Panc1 (cell line): ENCODE measurements at regions not wholly inside any gene's neighbourhood (a gene's known extent, or its start where the extent isn't known, plus 50 kb on each side); places are given as distances from the start of the nearest gene placed in this dataset.

Experiments
- ATAC-seq: fragments of 200-7000 bp; cut with Tn5 transposase; 2 replicates; pipeline ENCODE4 v1.9.1; 2020; ENCODE audit warnings: mild to moderate bottlenecking, moderate library complexity
- BruUV-seq: library from RNA; stranded (reverse); fragments of 400-500 nt; replicated peaks from 2 replicates; lab custom pipeline; 2021; lab: Mats Ljungman, UMichigan
- CTCF ChIA-PET: fragments of 300-600 bp; sonication (Branson Sonifier 250); formaldehyde crosslinking; loops from one replicate; lab custom pipeline; 2022; ENCODE audit warnings: antibody characterized with exemption; lab: Charles Lee
- POLR2A ChIA-PET: fragments of 300-600 bp; sonication (Branson Sonifier 250); formaldehyde crosslinking; loops from one replicate; lab custom pipeline; 2022; ENCODE audit warnings: antibody characterized with exemption; lab: Charles Lee
- DNase-seq: peaks from one replicate; pipeline ENCODE4 v3.0.0-alpha.2; 2010; ENCODE audit warnings: low read depth, low spot score
- H3K27ac ChIP-seq: 2 replicates; pipeline ENCODE4 v1.5.1; 2011; ENCODE audit warnings: mild to moderate bottlenecking, low read length, inconsistent platforms
- H3K27me3 ChIP-seq: fragments of 200-500 bp; sonication (Bioruptor generic); 2 replicates; pipeline ENCODE4 v1.6.0; 2014; ENCODE audit warnings: low read length, inconsistent platforms; ENCODE audit not compliant: control insufficient read depth, insufficient read depth
- H3K36me3 ChIP-seq: fragments of 200-500 bp; sonication (Bioruptor generic); 2 replicates; pipeline ENCODE4 v1.5.1; 2014; ENCODE audit warnings: inconsistent platforms, mild to moderate bottlenecking, low read length, moderate library complexity; ENCODE audit not compliant: control insufficient read depth, insufficient read depth
- H3K4me1 ChIP-seq: 2 replicates; pipeline ENCODE4 v1.5.1; 2011; ENCODE audit warnings: inconsistent platforms, mild to moderate bottlenecking, low read length, moderate library complexity; ENCODE audit not compliant: control insufficient read depth, insufficient read depth
- H3K4me3 ChIP-seq, 2 experiments: 2 replicates each; pipeline ENCODE4 v1.5.1; 2011 to 2012; ENCODE audit warnings: low read depth in 2 of 2, low read length in 2 of 2, mild to moderate bottlenecking in 2 of 2, inconsistent platforms in 1 of 2, moderate library complexity in 1 of 2
- H3K9me3 ChIP-seq: fragments of 200-500 bp; sonication (Bioruptor generic); 2 replicates; pipeline ENCODE4 v1.5.1; 2014; ENCODE audit warnings: low read depth, mild to moderate bottlenecking, inconsistent platforms, low read length, moderate library complexity; ENCODE audit not compliant: control insufficient read depth, insufficient read depth
- POLR2AphosphoS5 ChIP-seq: IDR thresholded peaks from 2 replicates; pipeline ENCODE4 v1.6.1; 2012; ENCODE audit warnings: mild to moderate bottlenecking, low read depth, low read length, moderate library complexity
- SIN3A ChIP-seq: IDR thresholded peaks from 2 replicates; pipeline ENCODE4 v1.6.1; 2012; ENCODE audit warnings: low read depth, mild to moderate bottlenecking, low read length, moderate library complexity, borderline replicate concordance; ENCODE audit not compliant: insufficient read depth
- TCF7L2 ChIP-seq: IDR thresholded peaks from 2 replicates; pipeline ENCODE4 v1.6.1; 2011; ENCODE audit warnings: mild to moderate bottlenecking, low read depth, low read length, inconsistent platforms
- in situ Hi-C: cut with HindIII; loops from 2 replicates; pipeline ENCODE4 v1.10.0; 2016; ENCODE audit warnings: low sequenced_read_pairs, low pct_unique_long_range_greater_than_20kb
- intact Hi-C: fragments of 100-400 bp; cut with micrococcal nuclease; formaldehyde crosslinking; loops from one replicate; pipeline ENCODE4 v1.10.0; 2022; ENCODE audit not compliant: unreplicated experiment
- TF ChIP-seq, protein P1 (sequence below): fragments of 450-650 bp; IDR thresholded peaks from 2 replicates; pipeline ENCODE4 v1.5.1; 2017; ENCODE audit warnings: mild to moderate bottlenecking
- TF ChIP-seq, protein P2 (sequence below), 2 experiments: IDR thresholded peaks; 2 replicates each; pipeline ENCODE4 v1.6.1; 2011 to 2012; ENCODE audit warnings: low read depth in 2 of 2, control low read depth in 1 of 2, low read length in 1 of 2, mild to moderate bottlenecking in 1 of 2, moderate library complexity in 1 of 2; ENCODE audit not compliant: insufficient read depth in 1 of 2

DNA sequence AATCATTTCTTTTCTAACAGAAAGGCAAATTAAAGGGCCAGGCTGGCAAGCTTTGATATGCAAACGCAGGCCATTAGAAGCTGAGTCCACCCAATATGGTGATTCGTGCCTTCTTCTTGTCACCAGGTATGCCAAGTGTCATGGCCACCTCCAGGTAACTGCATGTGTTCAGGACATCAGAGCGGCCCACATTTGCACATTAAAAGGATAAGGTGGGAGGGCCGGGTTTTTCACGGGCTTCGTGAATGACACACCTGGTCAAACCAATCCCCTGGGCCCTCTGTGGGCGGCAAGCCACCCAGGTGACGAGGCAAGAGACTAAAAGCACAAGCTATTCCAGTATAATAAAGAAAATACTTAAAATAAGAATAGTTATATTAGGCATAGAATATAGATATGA is 75.9 kb upstream of the TSPAN11 start:
- Histone ChIP-seq H3K4me3 (no peak overlapping the region), H3K9me3 (no peaks in the 10 kb centered on the region), H3K27ac (no peak overlapping the region), H3K27me3 (peaks cover 12% of the 10 kb centered on the region; the same call in 1 of the 2 replicates), H3K4me1 (no peaks in the 10 kb centered on the region), H3K36me3 (no peaks in the 10 kb centered on the region)
- ATAC-seq (no peak), DNase-seq (no peak)
- in situ Hi-C loops (no loop called here), intact Hi-C loops (loop anchor here (1.0 to 2.0 kb wide), 2 partner anchors 135 to 388 kb away; no protein-coding TSS in a partner anchor)
- CTCF ChIA-PET, result interaction anchor here (0.6 to 1.9 kb wide), 8 partner anchors 27 to 387 kb away, joined by 3 to 14 read pairs (median 4); no protein-coding TSS in a partner anchor
- no TSS peak for BruUV-seq
- no peak for TF ChIP-seq SIN3A
- TF ChIP-seq TCF7L2, result no peak
- no peak for TF ChIP-seq POLR2AphosphoS5
- TF ChIP-seq, protein P1, sequence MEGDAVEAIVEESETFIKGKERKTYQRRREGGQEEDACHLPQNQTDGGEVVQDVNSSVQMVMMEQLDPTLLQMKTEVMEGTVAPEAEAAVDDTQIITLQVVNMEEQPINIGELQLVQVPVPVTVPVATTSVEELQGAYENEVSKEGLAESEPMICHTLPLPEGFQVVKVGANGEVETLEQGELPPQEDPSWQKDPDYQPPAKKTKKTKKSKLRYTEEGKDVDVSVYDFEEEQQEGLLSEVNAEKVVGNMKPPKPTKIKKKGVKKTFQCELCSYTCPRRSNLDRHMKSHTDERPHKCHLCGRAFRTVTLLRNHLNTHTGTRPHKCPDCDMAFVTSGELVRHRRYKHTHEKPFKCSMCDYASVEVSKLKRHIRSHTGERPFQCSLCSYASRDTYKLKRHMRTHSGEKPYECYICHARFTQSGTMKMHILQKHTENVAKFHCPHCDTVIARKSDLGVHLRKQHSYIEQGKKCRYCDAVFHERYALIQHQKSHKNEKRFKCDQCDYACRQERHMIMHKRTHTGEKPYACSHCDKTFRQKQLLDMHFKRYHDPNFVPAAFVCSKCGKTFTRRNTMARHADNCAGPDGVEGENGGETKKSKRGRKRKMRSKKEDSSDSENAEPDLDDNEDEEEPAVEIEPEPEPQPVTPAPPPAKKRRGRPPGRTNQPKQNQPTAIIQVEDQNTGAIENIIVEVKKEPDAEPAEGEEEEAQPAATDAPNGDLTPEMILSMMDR, result no peak
- TF ChIP-seq, protein P2, sequence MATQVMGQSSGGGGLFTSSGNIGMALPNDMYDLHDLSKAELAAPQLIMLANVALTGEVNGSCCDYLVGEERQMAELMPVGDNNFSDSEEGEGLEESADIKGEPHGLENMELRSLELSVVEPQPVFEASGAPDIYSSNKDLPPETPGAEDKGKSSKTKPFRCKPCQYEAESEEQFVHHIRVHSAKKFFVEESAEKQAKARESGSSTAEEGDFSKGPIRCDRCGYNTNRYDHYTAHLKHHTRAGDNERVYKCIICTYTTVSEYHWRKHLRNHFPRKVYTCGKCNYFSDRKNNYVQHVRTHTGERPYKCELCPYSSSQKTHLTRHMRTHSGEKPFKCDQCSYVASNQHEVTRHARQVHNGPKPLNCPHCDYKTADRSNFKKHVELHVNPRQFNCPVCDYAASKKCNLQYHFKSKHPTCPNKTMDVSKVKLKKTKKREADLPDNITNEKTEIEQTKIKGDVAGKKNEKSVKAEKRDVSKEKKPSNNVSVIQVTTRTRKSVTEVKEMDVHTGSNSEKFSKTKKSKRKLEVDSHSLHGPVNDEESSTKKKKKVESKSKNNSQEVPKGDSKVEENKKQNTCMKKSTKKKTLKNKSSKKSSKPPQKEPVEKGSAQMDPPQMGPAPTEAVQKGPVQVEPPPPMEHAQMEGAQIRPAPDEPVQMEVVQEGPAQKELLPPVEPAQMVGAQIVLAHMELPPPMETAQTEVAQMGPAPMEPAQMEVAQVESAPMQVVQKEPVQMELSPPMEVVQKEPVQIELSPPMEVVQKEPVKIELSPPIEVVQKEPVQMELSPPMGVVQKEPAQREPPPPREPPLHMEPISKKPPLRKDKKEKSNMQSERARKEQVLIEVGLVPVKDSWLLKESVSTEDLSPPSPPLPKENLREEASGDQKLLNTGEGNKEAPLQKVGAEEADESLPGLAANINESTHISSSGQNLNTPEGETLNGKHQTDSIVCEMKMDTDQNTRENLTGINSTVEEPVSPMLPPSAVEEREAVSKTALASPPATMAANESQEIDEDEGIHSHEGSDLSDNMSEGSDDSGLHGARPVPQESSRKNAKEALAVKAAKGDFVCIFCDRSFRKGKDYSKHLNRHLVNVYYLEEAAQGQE (IDR thresholded peaks at IDR 0.05; ENCODE audit: insufficient read depth in 1 of 2, low read depth in 2 of 2, low read length in 1 of 2), result no peak
- POLR2A ChIA-PET, result interaction anchor here (0.6 kb wide), 1 partner anchor 81 kb away, joined by 8 read pairs; no protein-coding TSS in a partner anchor

DNA sequence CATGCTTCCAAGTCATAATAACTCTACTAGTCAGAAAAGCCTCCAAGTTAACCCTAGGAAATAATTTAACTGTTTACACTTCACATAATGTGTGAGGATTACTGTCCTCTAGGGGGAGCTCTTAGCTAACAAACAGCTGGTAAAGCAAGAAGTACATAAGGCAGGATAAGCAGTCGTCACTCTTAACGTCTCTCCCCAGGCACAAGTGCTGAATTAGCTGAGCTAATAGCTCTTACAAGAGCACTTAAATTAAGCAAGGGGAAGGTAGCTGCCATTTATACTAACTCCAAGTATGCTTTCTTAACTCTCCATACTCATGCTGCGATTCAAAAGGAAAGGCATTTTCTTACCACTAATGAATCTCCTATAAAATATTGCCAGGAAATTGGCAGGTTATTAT is 79.3 kb upstream of the TSPAN11 start:
- H3K9me3 ChIP-seq, result no peaks in the 10 kb centered on the region
- no peak overlapping the region for H3K4me3 ChIP-seq
- peaks cover 12% of the 10 kb centered on the region; the same call in 1 of the 2 replicates for H3K27me3 ChIP-seq
- H3K27ac ChIP-seq, result no peak overlapping the region
- intact Hi-C loops, result loop anchor here (1.0 to 5.0 kb wide), 2 partner anchors 139 to 225 kb away; partner anchors contain the start of gene DDX11
- TF ChIP-seq SIN3A, result no peak
- TF ChIP-seq, protein P1, result peak; percentile 85
- no peaks in the 10 kb centered on the region for H3K4me1 ChIP-seq
- ATAC-seq (peak; percentile 74), DNase-seq (peak; percentile 64)
- no TSS peak for BruUV-seq
- ChIA-PET CTCF (interaction anchor here (0.8 to 2.0 kb wide), 7 partner anchors 12 to 424 kb away, joined by 3 to 14 read pairs (median 3); no protein-coding TSS in a partner anchor), POLR2A (no interaction called here)
- no peaks in the 10 kb centered on the region for H3K36me3 ChIP-seq
- in situ Hi-C loops, result no loop called here
